CD14-positive monocyte (primary cell): ENCODE measurements at regions not wholly inside any gene's neighbourhood (a gene's known extent, or its start where the extent isn't known, plus 50 kb on each side); places are given as distances from the start of the nearest gene placed in this dataset.
A peak's percentile ranks its signal among the peaks of the same experiment; 100 is the strongest.

ENCODE experiments used
- DNase-seq, 3 donors: peaks; one replicate each; pipeline ENCODE4 v3.0.0-alpha.2; 2011 to 2022
- H2AFZ ChIP-seq: 2 replicates; pipeline ENCODE4 v1.6.0; 2012; ENCODE audit warnings: mild to moderate bottlenecking, low read depth, low read length, inconsistent platforms; ENCODE audit not compliant: insufficient read depth, poor library complexity, severe bottlenecking
- H3K27ac ChIP-seq, 2 donors: 1 replicate in 1 of 2; 2 replicates in 1 of 2; pipeline ENCODE4 v1.5.1; 2012 to 2013; ENCODE audit warnings: low read length in 2 of 2, control low read depth in 1 of 2, inconsistent platforms in 1 of 2, low read depth in 1 of 2, mild to moderate bottlenecking in 1 of 2
- H3K27me3 ChIP-seq, 2 donors: one replicate each; pipeline versions ENCODE4 v1.6.0 to v1.6.1; 2011 to 2013; ENCODE audit warnings: low read length in 2 of 2; ENCODE audit not compliant: control insufficient read depth in 2 of 2, insufficient read depth in 2 of 2
- H3K36me3 ChIP-seq, 2 donors: replicated peaks in 1 of 2; 1 replicate in 1 of 2; 2 replicates in 1 of 2; pipeline versions ENCODE4 v1.5.1 to v1.6.1; 2012 to 2013; ENCODE audit warnings: low read length in 2 of 2, control low read depth in 1 of 2, inconsistent platforms in 1 of 2, mild to moderate bottlenecking in 1 of 2; ENCODE audit not compliant: insufficient read depth in 2 of 2, control insufficient read depth in 1 of 2
- H3K4me1 ChIP-seq, 2 donors: 1 replicate in 1 of 2; 2 replicates in 1 of 2; pipeline versions ENCODE4 v1.5.1 to v1.6.1; 2012 to 2013; ENCODE audit warnings: low read length in 2 of 2, control low read depth in 1 of 2, inconsistent platforms in 1 of 2, mild to moderate bottlenecking in 1 of 2, moderate library complexity in 1 of 2; ENCODE audit not compliant: insufficient read depth in 2 of 2, control insufficient read depth in 1 of 2
- H3K4me2 ChIP-seq: replicated peaks from 2 replicates; pipeline ENCODE3; 2012; ENCODE audit warnings: low read length, moderate library complexity, mild to moderate bottlenecking; ENCODE audit not compliant: poor library complexity, severe bottlenecking; ENCODE audit errors: extremely low read depth
- H3K4me3 ChIP-seq, 3 experiments: fragments of 200-600 bp in 1 of 3; sonication (generic) in 1 of 3; replicated peaks in 1 of 3; 1 replicate in 2 of 3; 2 replicates in 1 of 3; pipeline ENCODE4 v1.5.1; 2011 to 2013; ENCODE audit warnings: low read length in 3 of 3, mild to moderate bottlenecking in 3 of 3, control low read depth in 2 of 3, low read depth in 2 of 3, inconsistent platforms in 1 of 3, moderate library complexity in 1 of 3
- H3K79me2 ChIP-seq: 2 replicates; pipeline ENCODE4 v1.6.0; 2012; ENCODE audit warnings: mild to moderate bottlenecking, control low read depth, inconsistent platforms, low read length, moderate library complexity; ENCODE audit not compliant: insufficient read depth
- H3K9ac ChIP-seq: 2 replicates; pipeline ENCODE4 v1.6.0; 2017; ENCODE audit warnings: low read length, mild to moderate bottlenecking; ENCODE audit not compliant: insufficient read depth, poor library complexity, severe bottlenecking
- H3K9me3 ChIP-seq, 2 donors: replicated peaks in 1 of 2; 1 replicate in 1 of 2; 2 replicates in 1 of 2; pipeline versions ENCODE4 v1.5.1 to v1.6.1; 2012 to 2013; ENCODE audit warnings: low read length in 2 of 2, control low read depth in 1 of 2; ENCODE audit not compliant: control insufficient read depth in 1 of 2, insufficient read depth in 1 of 2
- H4K20me1 ChIP-seq: 2 replicates; pipeline ENCODE4 v1.6.0; 2012; ENCODE audit warnings: mild to moderate bottlenecking, low read length, control low read depth, moderate library complexity; ENCODE audit not compliant: insufficient read depth
- H3K27ac Mint-ChIP-seq, 7 donors: one replicate each; pipeline ENCODE4 v1.8.0; 2020; ENCODE audit warnings: mild to moderate bottlenecking in 7 of 7, mixed read lengths in 7 of 7, moderate library complexity in 6 of 7, inconsistent platforms in 2 of 7
- H3K27me3 Mint-ChIP-seq, 3 donors: one replicate each; pipeline ENCODE4 v1.8.0; 2021 to 2022; ENCODE audit warnings: low read depth in 3 of 3, mild to moderate bottlenecking in 3 of 3, mixed read lengths in 3 of 3, moderate library complexity in 3 of 3, inconsistent platforms in 1 of 3
- H3K36me3 Mint-ChIP-seq, 2 donors: one replicate each; pipeline ENCODE4 v1.8.0; 2020; ENCODE audit warnings: mixed read lengths in 2 of 2, inconsistent platforms in 1 of 2, mild to moderate bottlenecking in 1 of 2
- H3K4me1 Mint-ChIP-seq: one replicate; pipeline ENCODE4 v1.8.0; 2020; ENCODE audit warnings: mild to moderate bottlenecking, mixed read lengths
- H3K4me3 Mint-ChIP-seq, 2 donors: one replicate each; pipeline ENCODE4 v1.8.0; 2020; ENCODE audit warnings: mild to moderate bottlenecking in 2 of 2, mixed read lengths in 2 of 2, moderate library complexity in 1 of 2
- H3K9me3 Mint-ChIP-seq, 7 donors: one replicate each; pipeline ENCODE4 v1.8.0; 2020 to 2022; ENCODE audit warnings: mixed read lengths in 7 of 7, mild to moderate bottlenecking in 6 of 7, moderate library complexity in 6 of 7, inconsistent platforms in 2 of 7
- CTCF ChIP-seq: fragments of 200-600 bp; IDR thresholded peaks from one replicate; pipeline ENCODE4 v1.8.0; 2022; ENCODE audit warnings: antibody characterized with exemption, mild to moderate bottlenecking
- WGBS: methylation state at CpG from one replicate; pipeline ENCODE4 v1.1.5; 2013; ENCODE audit warnings: missing lambda C conversion rate; ENCODE audit not compliant: insufficient coverage; 5-methylcytosine and 5-hydroxymethylcytosine counted together
- intact Hi-C, 2 donors: fragments of 100-400 bp; cut with micrococcal nuclease; formaldehyde crosslinking; loops; one replicate each; pipeline versions ENCODE4 v1.15.0 to v1.15.1; 2023

DNA sequence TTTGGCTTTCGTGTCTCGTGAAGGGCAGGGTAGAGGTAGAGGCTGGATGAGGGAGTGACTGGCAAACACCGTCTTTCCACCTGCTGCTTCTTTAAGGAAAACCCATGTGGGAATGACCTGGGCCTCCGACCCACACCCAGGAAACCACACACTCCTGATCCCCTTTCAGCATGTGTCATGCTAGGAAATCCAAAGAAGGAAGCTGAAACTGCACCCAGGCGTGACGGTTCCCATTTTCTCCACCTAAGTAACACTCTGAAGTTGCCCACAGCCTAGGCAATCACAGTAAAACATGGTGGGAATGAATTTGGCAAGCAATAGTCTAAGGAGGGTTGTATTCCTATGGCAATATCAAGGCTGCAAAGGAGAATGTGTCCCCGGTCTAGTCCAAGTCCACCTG is 538.4 kb upstream of the NOX3 start:
- Histone ChIP-seq H3K27me3 (no peaks in the 10 kb centered on the region), H3K4me1 (peaks cover 12 to 13% of the 10 kb centered on the region in 2 donors), H3K9ac (no peak overlapping the region), H3K9me3 (no peaks in the 10 kb centered on the region), H3K4me2 (no peak overlapping the region), H3K36me3 (no peaks in the 10 kb centered on the region), H4K20me1 (no peaks in the 10 kb centered on the region), H2AFZ (no peak overlapping the region), H3K27ac (no peak overlapping the region), H3K79me2 (no peaks in the 10 kb centered on the region), H3K4me3 (no peak overlapping the region)
- no peaks in the 10 kb centered on the region for H3K36me3 Mint-ChIP-seq
- H3K27me3 Mint-ChIP-seq, result peaks cover 0 to 1% (median 0%) of the 10 kb centered on the region in 3 donors
- no peak for TF ChIP-seq CTCF
- intact Hi-C loops, result no loop called here
- peak in 1 of 3 donors; percentile 10 for DNase-seq
- peak overlapping the region in 1 of 2 donors; percentile 36 for H3K4me3 Mint-ChIP-seq
- H3K4me1 Mint-ChIP-seq, result peaks cover 27% of the 10 kb centered on the region
- WGBS, result 0% methylated on average over 2 of the region's 7 CpGs
- H3K27ac Mint-ChIP-seq, result peak overlapping the region in 1 of 7 donors; percentile 10
- H3K9me3 Mint-ChIP-seq, result peaks cover 0 to 13% (median 6%) of the 10 kb centered on the region in 7 donors

- no peaks in the 10 kb centered on the region for H3K36me3 Mint-ChIP-seq
- no peak overlapping the region for H3K4me3 Mint-ChIP-seq
- peak overlapping the region in 1 of 7 donors; percentile 33 for H3K27ac Mint-ChIP-seq
- H3K4me1 ChIP-seq, result peaks cover 12 to 13% of the 10 kb centered on the region in 2 donors
- no peaks in the 10 kb centered on the region for H3K9me3 ChIP-seq
- H3K4me3 ChIP-seq, result no peak overlapping the region
- H3K79me2 ChIP-seq, result no peaks in the 10 kb centered on the region
- peaks cover 0 to 13% (median 2%) of the 10 kb centered on the region in 7 donors for H3K9me3 Mint-ChIP-seq
- intact Hi-C loops, result no loop called here
- no peak for DNase-seq
- no peaks in the 10 kb centered on the region for H4K20me1 ChIP-seq
- no peak overlapping the region for H3K9ac ChIP-seq
- no peak overlapping the region for H2AFZ ChIP-seq
- H3K27me3 Mint-ChIP-seq, result peaks cover 0 to 1% (median 0%) of the 10 kb centered on the region in 3 donors
- no peaks in the 10 kb centered on the region for H3K36me3 ChIP-seq
- no peak for TF ChIP-seq CTCF
- H3K4me2 ChIP-seq, result no peak overlapping the region
- H3K4me1 Mint-ChIP-seq, result peaks cover 27% of the 10 kb centered on the region
- 75% methylated on average over 2 of the region's 6 CpGs for WGBS
- no peak overlapping the region for H3K27ac ChIP-seq
- no peaks in the 10 kb centered on the region for H3K27me3 ChIP-seq
Measured at GRCh38 chr6:155993240-155993639, 537.6 kb upstream of the NOX3 start.
